H1 (cell line): ENCODE measurements at regions not wholly inside any gene's neighbourhood (a gene's known extent, or its start where the extent isn't known, plus 50 kb on each side); places are given as distances from the start of the nearest gene placed in this dataset.

Experiments used
- EZH2 ChIP-seq: fragments of 200-600 bp; sonication (generic); IDR thresholded peaks from 2 replicates; pipeline ENCODE4 v1.7.1; 2012; ENCODE audit warnings: low read depth, mild to moderate bottlenecking, moderate library complexity, low read length, inconsistent platforms; ENCODE audit not compliant: severe bottlenecking
- POLR2AphosphoS5 ChIP-seq: IDR thresholded peaks from 2 replicates; pipeline ENCODE4 v1.6.1; 2011; ENCODE audit warnings: low read depth, low read length
- TAF1 ChIP-seq: IDR thresholded peaks from 2 replicates; pipeline ENCODE4 v1.6.1; 2011; ENCODE audit warnings: mild to moderate bottlenecking, low read depth, low read length
- TF ChIP-seq, protein P1 (sequence below), 3 experiments: IDR thresholded peaks; 1 replicate in 2 of 3; 2 replicates in 1 of 3; pipeline versions ENCODE4 v1.5.1 to v1.6.1; 2011; ENCODE audit warnings: low read length in 3 of 3, mild to moderate bottlenecking in 3 of 3, inconsistent platforms in 2 of 3, low read depth in 1 of 3, moderate library complexity in 1 of 3; ENCODE audit not compliant: insufficient read depth in 1 of 3; ENCODE audit errors: control extremely low read depth in 1 of 3

DNA sequence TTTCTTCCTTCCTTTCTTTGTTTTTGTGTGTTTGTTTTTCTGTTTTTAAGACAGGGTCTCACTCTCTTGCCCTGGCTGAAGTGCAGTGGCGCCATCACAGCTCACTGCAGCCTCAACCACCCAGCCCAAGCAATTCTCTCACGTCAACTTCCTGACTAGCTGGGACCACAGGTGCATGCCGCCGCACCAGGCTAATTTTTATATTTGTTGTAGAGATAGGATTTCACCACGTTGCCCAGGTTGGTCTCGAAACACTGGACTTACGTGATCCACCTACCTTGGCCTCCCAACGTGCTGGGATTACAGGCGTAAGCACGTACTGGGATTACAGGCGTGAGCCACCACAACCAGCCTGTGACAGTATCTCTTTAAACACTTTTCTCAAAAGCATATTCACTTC lies 120.7 kb downstream of the DKK1 start:
- TF ChIP-seq, protein P1, sequence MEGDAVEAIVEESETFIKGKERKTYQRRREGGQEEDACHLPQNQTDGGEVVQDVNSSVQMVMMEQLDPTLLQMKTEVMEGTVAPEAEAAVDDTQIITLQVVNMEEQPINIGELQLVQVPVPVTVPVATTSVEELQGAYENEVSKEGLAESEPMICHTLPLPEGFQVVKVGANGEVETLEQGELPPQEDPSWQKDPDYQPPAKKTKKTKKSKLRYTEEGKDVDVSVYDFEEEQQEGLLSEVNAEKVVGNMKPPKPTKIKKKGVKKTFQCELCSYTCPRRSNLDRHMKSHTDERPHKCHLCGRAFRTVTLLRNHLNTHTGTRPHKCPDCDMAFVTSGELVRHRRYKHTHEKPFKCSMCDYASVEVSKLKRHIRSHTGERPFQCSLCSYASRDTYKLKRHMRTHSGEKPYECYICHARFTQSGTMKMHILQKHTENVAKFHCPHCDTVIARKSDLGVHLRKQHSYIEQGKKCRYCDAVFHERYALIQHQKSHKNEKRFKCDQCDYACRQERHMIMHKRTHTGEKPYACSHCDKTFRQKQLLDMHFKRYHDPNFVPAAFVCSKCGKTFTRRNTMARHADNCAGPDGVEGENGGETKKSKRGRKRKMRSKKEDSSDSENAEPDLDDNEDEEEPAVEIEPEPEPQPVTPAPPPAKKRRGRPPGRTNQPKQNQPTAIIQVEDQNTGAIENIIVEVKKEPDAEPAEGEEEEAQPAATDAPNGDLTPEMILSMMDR (IDR thresholded peaks at IDR 0.05; ENCODE audit: control extremely low read depth in 1 of 3, insufficient read depth in 1 of 3, low read depth in 1 of 3, low read length in 3 of 3): no peak
- no peak for TF ChIP-seq TAF1
- TF ChIP-seq EZH2: no peak
- TF ChIP-seq POLR2AphosphoS5: no peak
